22Rv1 (cell line): ENCODE measurements at regions not wholly inside any gene's neighbourhood (a gene's known extent, or its start where the extent isn't known, plus 50 kb on each side); places are given as distances from the start of the nearest gene placed in this dataset.

ENCODE experiments used
- ZFX ChIP-seq: fragments of 450-650 bp; IDR thresholded peaks from 2 replicates; pipeline ENCODE4 v1.6.1; 2017; ENCODE audit warnings: antibody characterized with exemption, borderline replicate concordance
- TF ChIP-seq, protein P1 (sequence below): fragments of 450-650 bp; IDR thresholded peaks from 2 replicates; pipeline ENCODE4 v1.5.1; 2017; ENCODE audit warnings: mild to moderate bottlenecking

DNA sequence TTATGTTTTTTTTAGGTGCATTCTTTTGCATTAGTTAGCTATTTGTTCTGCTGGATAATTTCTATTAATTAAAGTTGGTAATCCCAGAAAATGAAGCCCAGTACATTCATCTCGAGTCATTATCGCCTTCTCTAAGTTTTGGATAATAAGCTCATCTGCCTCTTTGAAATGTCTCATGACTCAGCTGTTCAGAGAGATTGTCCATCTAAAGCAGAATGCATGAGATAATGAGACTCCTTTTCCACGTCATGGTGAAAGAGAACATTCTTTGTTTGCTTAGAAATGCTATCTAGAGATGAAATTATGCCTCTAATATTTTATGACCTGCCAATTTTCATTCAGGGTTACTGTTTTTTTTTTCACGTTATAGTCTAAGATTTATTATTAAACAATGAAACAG lies 374.7 kb upstream of the GOLIM4 start:
- TF ChIP-seq, protein P1, sequence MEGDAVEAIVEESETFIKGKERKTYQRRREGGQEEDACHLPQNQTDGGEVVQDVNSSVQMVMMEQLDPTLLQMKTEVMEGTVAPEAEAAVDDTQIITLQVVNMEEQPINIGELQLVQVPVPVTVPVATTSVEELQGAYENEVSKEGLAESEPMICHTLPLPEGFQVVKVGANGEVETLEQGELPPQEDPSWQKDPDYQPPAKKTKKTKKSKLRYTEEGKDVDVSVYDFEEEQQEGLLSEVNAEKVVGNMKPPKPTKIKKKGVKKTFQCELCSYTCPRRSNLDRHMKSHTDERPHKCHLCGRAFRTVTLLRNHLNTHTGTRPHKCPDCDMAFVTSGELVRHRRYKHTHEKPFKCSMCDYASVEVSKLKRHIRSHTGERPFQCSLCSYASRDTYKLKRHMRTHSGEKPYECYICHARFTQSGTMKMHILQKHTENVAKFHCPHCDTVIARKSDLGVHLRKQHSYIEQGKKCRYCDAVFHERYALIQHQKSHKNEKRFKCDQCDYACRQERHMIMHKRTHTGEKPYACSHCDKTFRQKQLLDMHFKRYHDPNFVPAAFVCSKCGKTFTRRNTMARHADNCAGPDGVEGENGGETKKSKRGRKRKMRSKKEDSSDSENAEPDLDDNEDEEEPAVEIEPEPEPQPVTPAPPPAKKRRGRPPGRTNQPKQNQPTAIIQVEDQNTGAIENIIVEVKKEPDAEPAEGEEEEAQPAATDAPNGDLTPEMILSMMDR = no peak
- TF ChIP-seq ZFX = no peak
